ENCODE measurements at regions not wholly inside any gene's neighbourhood (a gene's known extent, or its start where the extent isn't known, plus 50 kb on each side); places are given as distances from the start of the nearest gene placed in this dataset.

GRCh38 chr7:3180604-3181003, 120.4 kb upstream of the SDK1 start:
- TF ChIP-seq ESRRG (CRISPR knock-in tag; IDR thresholded peaks at IDR 0.05) (no peak), ZNF70 (CRISPR knock-in tag; IDR thresholded peaks at IDR 0.05) (no peak), SNAI2 (CRISPR knock-in tag; IDR thresholded peaks at IDR 0.05) (no peak), ARNTL (CRISPR knock-in tag; IDR thresholded peaks at IDR 0.05; ENCODE audit: borderline replicate concordance, low read depth) (no peak), CSDC2 (CRISPR knock-in tag; IDR thresholded peaks at IDR 0.05) (no peak), TCF4 (CRISPR knock-in tag; IDR thresholded peaks at IDR 0.05; ENCODE audit: borderline replicate concordance) (no peak), PPARA (CRISPR knock-in tag; IDR thresholded peaks at IDR 0.05; ENCODE audit: borderline replicate concordance) (no peak), ZFP30 (CRISPR knock-in tag; IDR thresholded peaks at IDR 0.05) (no peak), RARB (CRISPR knock-in tag; IDR thresholded peaks at IDR 0.05) (no peak), CREB5 (CRISPR knock-in tag; IDR thresholded peaks at IDR 0.05; ENCODE audit: low read depth) (no peak), ZNF8 (CRISPR knock-in tag; IDR thresholded peaks at IDR 0.05) (no peak), PATZ1 (CRISPR knock-in tag; IDR thresholded peaks at IDR 0.05; ENCODE audit: borderline replicate concordance) (no peak), ZFP3 (CRISPR knock-in tag; IDR thresholded peaks at IDR 0.05) (no peak), GLIS3 (CRISPR knock-in tag; IDR thresholded peaks at IDR 0.05) (no peak)

Data from SK-N-SH treated with all-trans-retinoic acid at 6 μM for 48 hours (cell line).